GM19397 (cell line): ENCODE measurements at regions not wholly inside any gene's neighbourhood (a gene's known extent, or its start where the extent isn't known, plus 50 kb on each side); places are given as distances from the start of the nearest gene placed in this dataset.
"Not testable (repeated sequence)": the region's sequence is repeated elsewhere in the genome, so short reads cannot be mapped to it uniquely, and the experiment has no call there.

Experiments used
- ATAC-seq: cut with Tn5 transposase; IDR thresholded peaks from one replicate; pipeline ENCODE4 v1.9.1; 2021; ENCODE audit warnings: mild to moderate bottlenecking, moderate library complexity; ENCODE audit not compliant: unreplicated experiment

DNA sequence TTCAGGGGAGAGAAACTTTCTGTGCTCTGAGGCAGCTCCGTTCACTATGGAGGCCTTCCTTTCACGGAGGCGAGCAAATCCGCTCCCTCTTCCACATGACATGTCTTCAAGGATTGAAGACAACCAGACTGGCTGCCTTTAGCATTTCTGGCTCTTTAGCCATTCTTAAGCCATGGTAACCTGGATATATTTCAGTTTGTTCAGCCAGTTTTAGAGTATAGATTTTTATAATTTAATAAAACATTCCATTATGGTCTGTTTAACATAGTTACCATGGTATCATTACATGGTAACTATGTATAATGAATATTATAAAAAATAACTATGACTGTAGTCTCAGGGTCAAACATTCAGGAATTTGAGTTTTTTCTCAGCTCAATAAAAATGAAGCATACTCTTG lies 54.2 kb upstream of the NFIA start:
- no peak for ATAC-seq

DNA sequence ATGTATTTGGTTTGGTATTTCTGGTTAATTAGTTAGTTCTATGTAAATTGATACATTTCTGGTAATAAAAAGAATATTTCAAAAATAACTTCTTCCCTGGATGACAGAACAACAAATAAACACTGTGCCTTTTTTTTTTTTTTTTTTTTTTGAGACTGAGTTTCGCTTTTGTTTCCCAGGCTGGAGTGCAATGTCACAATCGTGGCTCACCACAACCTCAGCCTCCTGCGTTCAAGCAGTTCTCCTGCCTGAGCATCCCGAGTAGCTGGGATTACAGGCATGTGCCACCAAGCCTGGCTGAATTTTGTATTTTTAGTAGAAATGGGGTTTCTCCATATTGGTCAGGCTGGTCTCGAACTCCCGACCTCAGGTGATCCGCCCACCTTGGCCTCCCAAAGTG lies 64.3 kb upstream of the NFIA start:
- ATAC-seq, result not testable (repeated sequence)

DNA sequence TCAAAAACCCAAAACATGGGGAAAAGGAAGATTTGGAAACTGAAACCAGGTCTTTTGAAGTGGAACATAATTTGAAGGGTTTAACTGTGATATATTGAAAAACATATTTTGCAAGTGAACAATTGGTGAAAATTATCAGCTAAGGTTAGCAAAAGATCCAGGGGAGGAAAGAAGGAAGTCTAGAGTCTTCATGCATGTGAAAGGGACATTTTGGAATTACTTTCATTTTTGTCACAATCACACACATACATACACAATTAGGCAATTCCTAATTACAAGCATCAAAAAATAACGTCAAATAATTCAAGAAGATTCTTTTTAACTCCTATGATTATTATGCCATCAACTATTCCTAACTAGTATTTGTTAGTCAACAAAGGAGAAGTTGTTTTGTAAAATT lies 64.7 kb upstream of the NFIA start:
- ATAC-seq, result no peak

DNA sequence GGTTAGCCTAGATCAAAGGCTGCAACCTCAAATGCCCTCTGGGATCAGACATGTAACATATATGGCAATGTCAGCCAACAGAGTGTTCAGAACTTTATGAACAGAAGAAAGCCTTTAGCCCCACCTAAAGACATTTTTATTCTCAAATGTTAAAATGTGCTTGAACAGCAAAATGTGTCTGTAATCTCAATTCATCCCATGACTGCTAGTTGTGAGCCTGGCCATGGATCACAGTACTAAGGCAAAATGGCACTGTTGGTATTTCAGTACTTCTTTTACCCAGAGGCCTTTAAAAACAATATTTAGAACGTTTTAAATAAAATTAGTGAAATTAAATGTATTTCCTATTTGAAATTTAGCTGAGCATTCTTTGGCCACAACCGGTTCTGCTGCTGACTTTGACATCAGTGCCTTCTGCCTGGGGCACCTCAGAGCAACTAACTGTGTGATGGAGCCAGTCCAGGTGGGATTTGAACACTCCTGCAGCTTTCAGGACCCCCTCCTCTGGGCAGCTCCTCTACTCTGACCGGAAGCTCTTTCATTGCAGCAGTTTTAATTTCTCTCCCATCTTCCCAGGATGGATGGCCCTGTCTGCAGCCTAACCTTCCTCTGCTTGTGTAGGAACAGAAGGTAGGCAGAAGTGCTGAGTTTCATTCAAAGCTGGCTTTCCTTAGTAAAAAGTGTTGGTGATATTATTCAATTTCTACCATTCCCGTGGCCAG lies 68.3 kb upstream of the NFIA start:
- ATAC-seq, result no peak

DNA sequence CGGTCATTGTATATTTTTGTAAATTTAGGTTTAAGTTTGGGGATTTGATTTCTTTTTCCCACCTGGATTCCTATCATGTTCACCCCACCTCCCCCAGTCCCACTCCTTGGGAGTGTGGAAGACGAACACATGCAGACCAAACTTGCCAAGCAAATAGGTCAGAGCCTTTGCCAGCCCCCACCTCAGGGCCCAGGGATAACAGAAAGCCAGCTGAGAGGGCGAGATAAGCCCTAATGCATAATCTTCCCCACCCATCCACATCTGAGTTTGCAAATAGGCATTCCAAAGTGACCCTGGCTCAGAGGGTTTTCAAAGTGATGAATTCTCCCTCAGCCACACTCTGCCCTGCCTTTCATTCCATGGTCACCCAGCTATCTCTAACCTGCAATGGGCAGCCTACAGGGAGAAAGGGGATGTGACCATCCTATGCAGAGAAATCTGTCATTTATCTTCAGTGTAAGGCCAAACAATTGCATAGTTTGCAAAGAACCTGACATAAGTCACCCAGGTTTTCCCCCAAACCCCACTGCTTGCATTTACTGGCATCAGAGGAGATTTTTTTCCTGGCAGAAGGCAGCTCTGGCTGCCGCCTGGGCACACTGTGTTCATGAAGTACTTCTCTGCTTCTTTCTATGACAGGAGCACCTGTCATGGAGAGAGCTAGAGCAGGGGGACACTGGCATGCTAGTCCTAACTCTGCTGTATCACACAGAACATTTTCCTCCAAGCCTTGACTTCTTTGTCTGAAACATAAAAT lies 69.0 kb upstream of the NFIA start:
- no peak for ATAC-seq

GRCh38 chr1:61012341-61012761 lies 70.0 kb upstream of the NFIA start:
- ATAC-seq, result no peak

DNA sequence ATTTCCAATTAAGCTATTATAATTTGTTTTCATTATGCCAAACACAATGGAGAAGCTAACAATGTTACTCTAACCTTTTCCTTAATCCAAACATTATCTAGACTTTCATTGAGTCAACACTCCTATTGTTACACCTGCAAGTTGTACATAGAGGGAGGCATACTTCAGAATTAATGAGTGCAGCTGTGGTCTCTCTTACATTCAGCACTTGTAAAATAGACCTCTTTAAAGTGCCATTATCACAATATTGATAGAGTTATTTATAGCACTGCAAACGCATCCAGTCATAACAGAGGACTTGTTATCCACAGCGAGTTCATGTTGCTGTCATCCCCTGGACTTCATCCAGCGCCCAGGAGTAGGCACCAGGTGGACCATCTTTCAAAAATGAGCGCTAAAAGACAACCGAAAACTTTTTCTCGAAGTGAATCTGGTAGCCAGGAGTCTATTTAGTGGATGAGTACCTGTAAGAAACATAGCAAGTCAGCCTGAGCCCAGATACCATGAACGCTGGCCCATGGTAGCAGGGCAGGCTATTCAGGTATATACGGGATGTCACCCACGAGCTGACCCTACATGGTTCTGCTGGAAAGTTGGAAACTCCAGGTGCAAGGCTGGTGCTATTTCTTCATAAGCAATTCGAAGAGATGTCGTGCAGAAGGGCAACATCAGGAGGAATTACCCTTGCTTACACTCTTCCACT lies 70.6 kb upstream of the NFIA start:
- no peak for ATAC-seq

DNA sequence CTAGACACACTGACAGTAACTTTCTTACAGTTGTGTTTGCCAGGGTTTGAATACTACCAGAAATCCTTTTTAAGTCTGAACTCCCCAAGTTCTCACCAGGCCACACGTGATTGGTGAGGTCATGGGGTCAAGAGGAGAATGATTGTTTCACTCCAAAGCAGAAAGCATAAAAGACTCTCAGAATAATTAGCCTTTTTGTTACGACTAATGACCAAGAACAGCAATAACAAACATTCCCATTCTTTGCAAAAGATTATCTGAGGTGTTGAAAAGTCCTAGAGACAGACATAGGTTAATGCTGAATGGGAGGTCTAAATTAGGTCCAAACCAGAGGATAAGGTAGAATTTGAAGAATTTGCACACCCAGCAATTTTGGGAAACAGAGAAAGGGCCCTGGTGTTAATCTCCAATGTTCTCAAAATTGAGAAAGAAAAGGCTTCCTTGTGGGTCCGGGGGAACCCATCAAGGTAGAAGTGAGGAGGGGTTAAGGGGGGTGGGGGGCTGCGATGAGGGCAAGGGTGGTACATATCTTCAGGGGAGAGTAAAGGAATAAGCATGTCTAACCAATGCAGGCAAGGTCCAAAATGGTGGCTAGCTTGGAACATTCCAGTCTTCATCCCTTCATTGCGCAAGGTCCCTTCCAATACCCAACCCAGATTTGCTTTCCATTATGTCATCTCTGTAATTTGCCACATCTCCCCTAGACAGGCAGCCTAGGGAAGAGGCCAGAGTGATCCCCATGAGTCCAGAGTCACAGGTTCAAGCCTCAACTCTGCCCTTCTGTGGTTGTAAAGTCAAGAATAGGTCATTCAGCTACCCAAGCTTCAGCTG lies 74.6 kb upstream of the NFIA start:
- no peak for ATAC-seq

DNA sequence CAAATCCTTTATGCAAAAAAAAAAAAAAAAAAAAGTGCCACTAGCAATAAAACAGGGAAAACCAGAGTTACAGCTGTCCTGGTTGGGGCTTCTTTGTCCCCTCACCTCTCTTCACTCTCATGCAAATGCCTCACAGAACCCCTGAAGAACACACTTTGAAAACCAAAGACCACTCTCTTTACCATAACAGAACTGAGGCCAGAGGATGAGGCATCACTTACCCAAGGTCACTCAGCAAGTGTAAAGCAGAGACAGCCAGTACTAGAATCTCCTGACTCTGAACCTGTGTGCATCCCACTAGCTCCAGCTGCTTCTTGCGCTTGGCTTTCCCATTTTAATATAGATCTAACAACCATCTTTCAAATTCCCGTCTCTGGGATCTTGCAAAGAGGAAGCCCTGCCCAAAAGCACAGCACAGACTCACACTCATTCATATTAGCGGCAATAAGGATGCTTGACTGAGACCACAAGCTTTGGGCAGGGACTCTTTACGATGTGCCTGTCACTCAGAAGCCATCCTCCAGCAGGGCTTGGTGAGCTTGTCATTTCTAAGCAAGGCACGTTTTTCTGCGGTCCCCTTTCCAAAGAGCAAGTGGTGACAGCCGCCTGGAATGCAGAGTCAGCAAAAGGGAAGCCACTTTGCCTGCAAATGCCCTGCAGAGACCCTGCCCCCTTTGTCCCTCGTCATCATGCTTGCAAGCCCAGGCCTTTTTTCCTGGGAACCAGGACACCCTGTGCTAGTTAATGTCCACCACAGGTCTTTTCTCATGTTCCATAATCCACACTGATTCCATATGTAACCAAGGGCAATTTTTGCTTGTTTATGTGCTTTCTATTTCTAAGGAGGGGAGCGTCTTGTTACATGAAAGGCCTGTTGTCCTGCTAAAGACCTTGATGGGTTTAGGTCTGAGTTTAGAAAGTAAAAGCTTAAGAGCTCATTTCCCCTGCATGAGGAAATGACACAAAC lies 76.5 kb upstream of the NFIA start:
- no peak for ATAC-seq

- no peak for ATAC-seq
Observed at GRCh38 chr1:61004262-61005003, 77.9 kb upstream of the NFIA start.

DNA sequence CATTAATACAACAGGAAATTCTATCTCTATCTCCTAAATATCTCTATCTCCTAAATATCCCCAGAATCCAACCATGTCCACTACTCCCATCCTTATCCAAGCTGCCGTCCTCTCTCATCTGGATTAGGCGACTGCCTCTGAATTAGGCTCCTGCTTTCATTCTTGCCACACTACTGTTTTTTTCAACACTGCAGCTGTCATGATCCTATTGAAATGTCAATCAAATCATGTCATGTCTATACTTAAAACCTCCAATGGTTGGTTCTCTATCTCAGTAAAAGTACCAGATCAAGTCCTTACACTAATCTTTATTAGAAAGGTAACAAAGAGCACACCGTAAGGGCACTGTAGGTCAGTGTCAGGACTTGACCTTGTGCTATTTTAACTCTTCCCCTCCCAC lies 82.0 kb upstream of the NFIA start:
- no peak for ATAC-seq

DNA sequence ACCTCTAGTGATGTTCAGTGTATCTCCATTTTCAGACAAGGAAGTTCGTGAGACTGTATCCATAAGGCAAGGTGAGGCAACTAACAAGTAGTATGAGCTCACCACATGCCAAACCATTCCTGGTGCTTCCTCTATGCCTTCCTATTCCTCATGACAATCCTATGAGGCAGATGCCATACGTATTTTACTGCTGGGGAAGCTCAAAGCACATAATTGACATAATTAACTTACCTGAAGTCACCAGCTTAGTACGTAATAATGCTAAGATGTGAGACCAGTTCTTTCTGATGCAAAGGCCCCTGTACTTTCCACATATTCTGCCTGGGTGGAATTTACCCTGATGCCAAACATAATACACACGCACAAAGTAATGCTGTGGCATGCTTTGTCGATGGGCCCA lies 83.6 kb upstream of the NFIA start:
- no peak for ATAC-seq

- no peak for ATAC-seq
Observed at GRCh38 chr1:60994828-60995492, 87.4 kb upstream of the NFIA start.

GRCh38 chr1:60994369-60994768 lies 88.0 kb upstream of the NFIA start:
- no peak for ATAC-seq

- no peak for ATAC-seq
Observed at GRCh38 chr1:60992165-60992564, 90.2 kb upstream of the NFIA start.

DNA sequence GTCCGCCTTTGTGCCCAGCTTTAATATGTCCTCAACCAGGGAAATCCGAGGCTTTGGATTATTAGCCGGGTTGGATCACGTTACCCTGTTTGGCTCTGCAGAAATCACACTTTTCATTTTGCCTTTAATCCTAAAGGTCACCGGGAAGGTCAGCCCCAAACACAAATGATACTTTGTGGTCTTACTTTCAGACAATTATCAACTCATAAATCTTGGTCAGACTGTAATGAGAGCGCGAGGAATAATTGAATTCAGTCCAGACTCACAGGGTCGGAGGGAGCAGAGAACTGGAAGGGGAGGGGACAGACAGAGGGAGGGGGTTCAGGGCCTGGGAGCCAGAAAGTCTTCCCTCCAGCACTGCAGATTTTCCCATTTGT lies 91.7 kb upstream of the NFIA start:
- ATAC-seq, result no peak

- ATAC-seq, result no peak
Observed at GRCh38 chr1:60989749-60990713, 92.3 kb upstream of the NFIA start.

DNA sequence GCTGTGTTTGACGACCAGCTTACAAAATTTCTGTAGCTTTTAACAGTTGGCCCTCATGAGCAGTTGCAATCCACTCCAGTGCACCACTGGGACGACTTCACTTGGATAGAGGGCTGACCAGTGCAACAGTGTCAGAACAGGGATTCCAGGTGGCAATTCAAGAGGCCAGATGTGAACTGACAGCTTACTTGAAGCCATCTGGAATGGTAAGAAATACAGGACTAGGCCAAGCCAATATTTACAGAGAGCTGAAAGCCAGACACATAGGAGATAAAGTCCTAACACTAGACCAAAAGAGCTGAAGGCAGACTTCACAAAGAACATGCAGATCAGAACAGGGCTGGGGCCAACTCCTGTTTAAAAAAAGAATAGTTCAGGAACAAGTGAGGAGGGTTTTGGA lies 93.5 kb upstream of the NFIA start:
- ATAC-seq, result no peak
